ACC112 (cell line): ENCODE measurements at regions not wholly inside any gene's neighbourhood (a gene's known extent, or its start where the extent isn't known, plus 50 kb on each side); places are given as distances from the start of the nearest gene placed in this dataset.

Experiments
- H2AFZ ChIP-seq: fragments of 200-600 bp; sonication (generic); one replicate; pipeline ENCODE4 v1.6.0; 2017; ENCODE audit warnings: antibody characterized with exemption, low read length; ENCODE audit not compliant: unreplicated experiment
- H3K27ac ChIP-seq: fragments of 200-600 bp; sonication (generic); 2 replicates; pipeline ENCODE4 v1.5.1; 2014; ENCODE audit warnings: low read depth, mild to moderate bottlenecking, antibody characterized with exemption, low read length, moderate library complexity
- H3K27me3 ChIP-seq: fragments of 200-600 bp; sonication (generic); 2 replicates; pipeline ENCODE4 v1.6.1; 2014; ENCODE audit warnings: mild to moderate bottlenecking, antibody characterized with exemption, low read length, moderate library complexity, mixed read lengths; ENCODE audit not compliant: insufficient read depth
- H3K36me3 ChIP-seq: fragments of 200-600 bp; sonication (generic); 2 replicates; pipeline ENCODE4 v1.6.1; 2016; ENCODE audit warnings: mild to moderate bottlenecking, antibody characterized with exemption, low read length, moderate library complexity, mixed read lengths; ENCODE audit not compliant: insufficient read depth
- H3K4me1 ChIP-seq: fragments of 200-600 bp; sonication (generic); one replicate; pipeline ENCODE4 v1.6.1; 2016; ENCODE audit warnings: low read length, mixed read lengths; ENCODE audit not compliant: insufficient read depth, unreplicated experiment, control insufficient read depth
- H3K4me3 ChIP-seq: fragments of 200-600 bp; sonication (generic); 2 replicates; pipeline ENCODE4 v1.5.1; 2014; ENCODE audit warnings: mild to moderate bottlenecking, low read depth, low read length
- H3K79me2 ChIP-seq: fragments of 200-600 bp; sonication (generic); one replicate; pipeline ENCODE4 v1.6.0; 2016; ENCODE audit warnings: low read length; ENCODE audit not compliant: control insufficient read depth, unreplicated experiment, insufficient read depth

GRCh38 chr10:27618036-27618615 lies 114.0 kb downstream of the RAB18 start:
- no peak overlapping the region for H2AFZ ChIP-seq
- no peaks in the 10 kb centered on the region for H3K79me2 ChIP-seq
- 0 out of 2 replicates have a peak, but pooled peaks cover 2% of the 10 kb centered on the region for H3K27me3 ChIP-seq
- no peak overlapping the region for H3K4me3 ChIP-seq
- no peaks in the 10 kb centered on the region for H3K36me3 ChIP-seq
- H3K4me1 ChIP-seq, result peaks cover 19% of the 10 kb centered on the region
- H3K27ac ChIP-seq, result no peak overlapping the region

GRCh38 chr10:27618906-27619305 lies 114.8 kb downstream of the RAB18 start:
- Histone ChIP-seq H3K79me2 (no peaks in the 10 kb centered on the region), H3K27ac (no peak overlapping the region), H3K4me3 (no peak overlapping the region), H3K27me3 (0 out of 2 replicates have a peak, but pooled peaks cover 2% of the 10 kb centered on the region), H3K4me1 (peaks cover 19% of the 10 kb centered on the region), H2AFZ (no peak overlapping the region), H3K36me3 (no peaks in the 10 kb centered on the region)

- Histone ChIP-seq H3K4me1 (peaks cover 19% of the 10 kb centered on the region), H2AFZ (no peak overlapping the region), H3K79me2 (no peaks in the 10 kb centered on the region), H3K27ac (no peak overlapping the region), H3K4me3 (no peak overlapping the region), H3K36me3 (no peaks in the 10 kb centered on the region), H3K27me3 (0 out of 2 replicates have a peak, but pooled peaks cover 2% of the 10 kb centered on the region)
These were observed 115.2 kb downstream of the RAB18 start for GRCh38 chr10:27619329-27619728.

GRCh38 chr10:27620430-27621397 lies 116.6 kb downstream of the RAB18 start:
- H3K36me3 ChIP-seq, result no peaks in the 10 kb centered on the region
- H3K27ac ChIP-seq, result peak overlapping the region; percentile 69
- H3K4me1 ChIP-seq, result peaks cover 19% of the 10 kb centered on the region
- no peaks in the 10 kb centered on the region for H3K79me2 ChIP-seq
- peak overlapping the region; percentile 68 for H3K4me3 ChIP-seq
- H2AFZ ChIP-seq, result peak overlapping the region; percentile 97
- H3K27me3 ChIP-seq, result 0 out of 2 replicates have a peak, but pooled peaks cover 2% of the 10 kb centered on the region

- H3K79me2 ChIP-seq, result no peaks in the 10 kb centered on the region
- H3K27me3 ChIP-seq, result 0 out of 2 replicates have a peak, but pooled peaks cover 2% of the 10 kb centered on the region
- peak overlapping the region; percentile 69 for H3K27ac ChIP-seq
- H3K4me3 ChIP-seq, result peak overlapping the region; percentile 68
- no peaks in the 10 kb centered on the region for H3K36me3 ChIP-seq
- peaks cover 19% of the 10 kb centered on the region for H3K4me1 ChIP-seq
- H2AFZ ChIP-seq, result peak overlapping the region; percentile 97
These were observed 117.4 kb downstream of the RAB18 start for GRCh38 chr10:27621461-27621860.

- Histone ChIP-seq H3K79me2 (no peaks in the 10 kb centered on the region), H3K27ac (no peak overlapping the region), H3K4me3 (no peak overlapping the region), H2AFZ (no peak overlapping the region), H3K27me3 (no peaks in the 10 kb centered on the region), H3K36me3 (no peaks in the 10 kb centered on the region), H3K4me1 (peaks cover 19% of the 10 kb centered on the region)
These were observed 118.5 kb downstream of the RAB18 start for GRCh38 chr10:27622596-27622995.
